Mesenchymal stem cell (in vitro differentiated cells and primary cell): ENCODE measurements at regions not wholly inside any gene's neighbourhood (a gene's known extent, or its start where the extent isn't known, plus 50 kb on each side); places are given as distances from the start of the nearest gene placed in this dataset.

ENCODE experiments used
- DNase-seq: peaks from one replicate; pipeline ENCODE4 v3.0.0-alpha.2; 2013
- H2AFZ ChIP-seq: one replicate; pipeline ENCODE4 v1.6.1; 2013; ENCODE audit warnings: low read depth, mild to moderate bottlenecking, control low read depth, inconsistent platforms, low read length, moderate library complexity
- H2AK5ac ChIP-seq: 2 replicates; pipeline ENCODE4 v1.6.1; 2013; ENCODE audit warnings: low read length, moderate library complexity, mild to moderate bottlenecking, inconsistent platforms; ENCODE audit not compliant: severe bottlenecking
- H2BK120ac ChIP-seq: one replicate; pipeline ENCODE4 v1.6.1; 2013; ENCODE audit warnings: low read depth, mild to moderate bottlenecking, inconsistent platforms, low read length, moderate library complexity
- H2BK12ac ChIP-seq, 2 experiments: one replicate each; pipeline ENCODE4 v1.6.1; 2013; ENCODE audit warnings: inconsistent platforms in 2 of 2, low read length in 2 of 2, mild to moderate bottlenecking in 2 of 2, moderate library complexity in 2 of 2, control low read depth in 1 of 2
- H2BK15ac ChIP-seq: one replicate; pipeline ENCODE4 v1.6.1; 2013; ENCODE audit warnings: mild to moderate bottlenecking, low read depth, inconsistent platforms; ENCODE audit not compliant: poor library complexity, severe bottlenecking
- H2BK5ac ChIP-seq: 2 replicates; pipeline ENCODE4 v1.6.1; 2013; ENCODE audit warnings: low read depth, mild to moderate bottlenecking, low read length, control low read depth, inconsistent platforms; ENCODE audit not compliant: poor library complexity, severe bottlenecking
- H3K14ac ChIP-seq, 2 experiments: one replicate each; pipeline ENCODE4 v1.6.1; 2013; ENCODE audit warnings: inconsistent platforms in 2 of 2, low read length in 2 of 2, control low read depth in 1 of 2, mild to moderate bottlenecking in 1 of 2, moderate library complexity in 1 of 2
- H3K18ac ChIP-seq, 2 experiments: one replicate each; pipeline ENCODE4 v1.6.1; 2013; ENCODE audit warnings: inconsistent platforms in 2 of 2, low read length in 2 of 2, control low read depth in 1 of 2, low read depth in 1 of 2, mild to moderate bottlenecking in 1 of 2
- H3K23ac ChIP-seq, 2 experiments: one replicate each; pipeline ENCODE4 v1.6.1; 2013; ENCODE audit warnings: inconsistent platforms in 2 of 2, low read length in 2 of 2, mild to moderate bottlenecking in 2 of 2, moderate library complexity in 2 of 2, control low read depth in 1 of 2
- H3K27ac ChIP-seq: 2 replicates; pipeline ENCODE4 v1.5.1; 2013; ENCODE audit warnings: mild to moderate bottlenecking, moderate library complexity, low read length, control low read depth, inconsistent platforms; ENCODE audit not compliant: poor library complexity, severe bottlenecking
- H3K27me3 ChIP-seq, 2 experiments: 2 replicates each; pipeline versions ENCODE4 v1.6.1 to v1.7.0; 2013; ENCODE audit warnings: low read length in 2 of 2, mild to moderate bottlenecking in 2 of 2, moderate library complexity in 2 of 2, control low read depth in 1 of 2, inconsistent platforms in 1 of 2; ENCODE audit not compliant: control insufficient read depth in 1 of 2, insufficient read depth in 1 of 2
- H3K36me3 ChIP-seq, 2 experiments: 2 replicates each; pipeline versions ENCODE4 v1.6.1 to v1.7.0; 2013; ENCODE audit warnings: low read length in 2 of 2, control low read depth in 1 of 2, inconsistent platforms in 1 of 2, low read depth in 1 of 2, mild to moderate bottlenecking in 1 of 2; ENCODE audit not compliant: insufficient read depth in 2 of 2, control insufficient read depth in 1 of 2
- H3K4ac ChIP-seq, 2 experiments: one replicate each; pipeline ENCODE4 v1.6.1; 2013; ENCODE audit warnings: inconsistent platforms in 2 of 2, low read length in 2 of 2, mild to moderate bottlenecking in 2 of 2, moderate library complexity in 2 of 2, control low read depth in 1 of 2, low read depth in 1 of 2
- H3K4me1 ChIP-seq: 2 replicates; pipeline ENCODE4 v1.6.1; 2013; ENCODE audit warnings: low read depth, low read length, control low read depth; ENCODE audit not compliant: control insufficient read depth, insufficient read depth
- H3K4me2 ChIP-seq: 2 replicates; pipeline ENCODE4 v1.6.1; 2013; ENCODE audit warnings: low read length, mild to moderate bottlenecking, inconsistent platforms; ENCODE audit not compliant: poor library complexity, severe bottlenecking
- H3K4me3 ChIP-seq, 2 experiments: 2 replicates each; pipeline versions ENCODE4 v1.5.1 to v1.7.0; 2013; ENCODE audit warnings: low read length in 2 of 2, mild to moderate bottlenecking in 2 of 2, control low read depth in 1 of 2, low read depth in 1 of 2; ENCODE audit not compliant: insufficient read depth in 1 of 2
- H3K79me1 ChIP-seq: replicated peaks from 2 replicates; pipeline ENCODE4 v1.6.1; 2013; ENCODE audit warnings: mild to moderate bottlenecking, control low read depth, low read length, inconsistent platforms; ENCODE audit not compliant: poor library complexity, severe bottlenecking
- H3K9ac ChIP-seq: 2 replicates; pipeline ENCODE4 v1.7.0; 2013; ENCODE audit warnings: mild to moderate bottlenecking, low read length, moderate library complexity
- H3K9me3 ChIP-seq: 2 replicates; pipeline ENCODE4 v1.7.0; 2013; ENCODE audit warnings: mild to moderate bottlenecking, low read length; ENCODE audit not compliant: control insufficient read depth
- H4K8ac ChIP-seq: one replicate; pipeline ENCODE4 v1.6.1; 2013; ENCODE audit warnings: inconsistent platforms, mild to moderate bottlenecking, low read length, moderate library complexity
- H4K91ac ChIP-seq: one replicate; pipeline ENCODE4 v1.6.1; 2013; ENCODE audit warnings: mild to moderate bottlenecking, low read length, inconsistent platforms
- WGBS: methylation state at CpG from one replicate; pipeline ENCODE4 v1.1.7; 2013; ENCODE audit warnings: mixed read lengths; 5-methylcytosine and 5-hydroxymethylcytosine counted together

GRCh38 chr4:24372881-24373280 is 211.5 kb downstream of the DHX15 start:
- DNase-seq: no peak
- H4K8ac ChIP-seq: no peak overlapping the region
- H2BK12ac ChIP-seq: no peak overlapping the region
- no peaks in the 10 kb centered on the region for H3K36me3 ChIP-seq
- peaks cover 0 to 5% of the 10 kb centered on the region in 2 experiments for H3K27me3 ChIP-seq
- H2AFZ ChIP-seq: no peak overlapping the region
- H3K18ac ChIP-seq: no peak overlapping the region
- no peak overlapping the region for H3K4ac ChIP-seq
- H2AK5ac ChIP-seq: no peak overlapping the region
- H2BK5ac ChIP-seq: no peak overlapping the region
- no peak overlapping the region for H3K27ac ChIP-seq
- no peak overlapping the region for H4K91ac ChIP-seq
- no peak overlapping the region for H2BK15ac ChIP-seq
- H3K23ac ChIP-seq: no peak overlapping the region
- no peaks in the 10 kb centered on the region for H3K9me3 ChIP-seq
- H3K4me1 ChIP-seq: no peaks in the 10 kb centered on the region
- no peaks in the 10 kb centered on the region for H3K79me1 ChIP-seq
- no peak overlapping the region for H3K4me2 ChIP-seq
- WGBS: 88% methylated on average over 9 of the region's 9 CpGs
- no peak overlapping the region for H3K4me3 ChIP-seq
- no peak overlapping the region for H3K14ac ChIP-seq
- no peak overlapping the region for H3K9ac ChIP-seq
- no peak overlapping the region for H2BK120ac ChIP-seq

GRCh38 chr4:24372341-24372740 is 212.0 kb downstream of the DHX15 start:
- no peak overlapping the region for H2BK15ac ChIP-seq
- no peak overlapping the region for H3K23ac ChIP-seq
- no peak overlapping the region for H2AFZ ChIP-seq
- no peak overlapping the region for H2BK120ac ChIP-seq
- H3K27ac ChIP-seq: no peak overlapping the region
- H2BK12ac ChIP-seq: no peak overlapping the region
- no peak overlapping the region for H3K14ac ChIP-seq
- no peak for DNase-seq
- no peak overlapping the region for H2AK5ac ChIP-seq
- H3K4me2 ChIP-seq: no peak overlapping the region
- no peak overlapping the region for H3K18ac ChIP-seq
- no peaks in the 10 kb centered on the region for H3K4me1 ChIP-seq
- no peak overlapping the region for H2BK5ac ChIP-seq
- H3K9ac ChIP-seq: no peak overlapping the region
- H4K91ac ChIP-seq: no peak overlapping the region
- no peaks in the 10 kb centered on the region for H3K36me3 ChIP-seq
- H3K4ac ChIP-seq: no peak overlapping the region
- H4K8ac ChIP-seq: no peak overlapping the region
- H3K27me3 ChIP-seq: peaks cover 0 to 5% of the 10 kb centered on the region in 2 experiments
- no peak overlapping the region for H3K4me3 ChIP-seq
- H3K9me3 ChIP-seq: no peaks in the 10 kb centered on the region
- H3K79me1 ChIP-seq: no peaks in the 10 kb centered on the region
- 100% methylated on average over 2 of the region's 4 CpGs for WGBS

- WGBS: no CpG with 5 or more reads among the region's 1 CpG
- Histone ChIP-seq H2BK12ac (no peak overlapping the region), H3K14ac (no peak overlapping the region), H3K9ac (no peak overlapping the region), H2BK5ac (no peak overlapping the region), H3K4me3 (no peak overlapping the region), H4K91ac (no peak overlapping the region), H3K27me3 (peaks cover 0 to 5% of the 10 kb centered on the region in 2 experiments), H3K4me1 (no peaks in the 10 kb centered on the region), H3K23ac (no peak overlapping the region), H2BK120ac (no peak overlapping the region), H2AFZ (no peak overlapping the region), H3K4me2 (no peak overlapping the region), H2AK5ac (no peak overlapping the region), H3K4ac (no peak overlapping the region), H3K18ac (no peak overlapping the region), H2BK15ac (no peak overlapping the region), H3K36me3 (no peaks in the 10 kb centered on the region), H3K9me3 (no peaks in the 10 kb centered on the region), H3K27ac (no peak overlapping the region), H3K79me1 (no peaks in the 10 kb centered on the region), H4K8ac (no peak overlapping the region)
- DNase-seq: no peak
Measured at GRCh38 chr4:24370421-24370820, 213.9 kb downstream of the DHX15 start.

- H3K14ac ChIP-seq: no peak overlapping the region
- H3K27me3 ChIP-seq: peaks cover 0 to 5% of the 10 kb centered on the region in 2 experiments
- no peak overlapping the region for H4K8ac ChIP-seq
- no peak overlapping the region for H4K91ac ChIP-seq
- no peak overlapping the region for H3K4me3 ChIP-seq
- no peak overlapping the region for H3K27ac ChIP-seq
- no peak overlapping the region for H2BK120ac ChIP-seq
- H2AFZ ChIP-seq: no peak overlapping the region
- no peak overlapping the region for H3K4me2 ChIP-seq
- H3K18ac ChIP-seq: no peak overlapping the region
- no peak overlapping the region for H3K23ac ChIP-seq
- H2BK5ac ChIP-seq: no peak overlapping the region
- no peaks in the 10 kb centered on the region for H3K4me1 ChIP-seq
- no peaks in the 10 kb centered on the region for H3K79me1 ChIP-seq
- no peak overlapping the region for H2AK5ac ChIP-seq
- no peak overlapping the region for H3K9ac ChIP-seq
- no peak for DNase-seq
- no peak overlapping the region for H2BK15ac ChIP-seq
- no peak overlapping the region for H2BK12ac ChIP-seq
- no peaks in the 10 kb centered on the region for H3K36me3 ChIP-seq
- WGBS: 93% methylated on average over 5 of the region's 5 CpGs
- no peaks in the 10 kb centered on the region for H3K9me3 ChIP-seq
- H3K4ac ChIP-seq: no peak overlapping the region
Measured at GRCh38 chr4:24369507-24370029, 214.8 kb downstream of the DHX15 start.
